ENCODE measurements at regions not wholly inside any gene's neighbourhood (a gene's known extent, or its start where the extent isn't known, plus 50 kb on each side); places are given as distances from the start of the nearest gene placed in this dataset.

GRCh38 chr6:80922916-80923455 is 816.5 kb downstream of the BCKDHB start:
- TF ChIP-seq POLR2AphosphoS5 (IDR thresholded peaks at IDR 0.05; ENCODE audit: low read depth, low read length) (no peak), REST (IDR thresholded peaks at IDR 0.05; ENCODE audit: insufficient read depth in 1 of 2, low read depth in 2 of 2, low read length in 2 of 2) (no peak), FOXP2 (optimal IDR thresholded peaks at IDR 0.05; ENCODE audit: borderline replicate concordance, extremely low read depth, extremely low read length, insufficient read depth) (no peak), SIN3A (IDR thresholded peaks at IDR 0.05; ENCODE audit: borderline replicate concordance, insufficient read depth, low read length) (no peak), TAF1 (IDR thresholded peaks at IDR 0.05; ENCODE audit: borderline replicate concordance, insufficient read depth, low read length) (no peak)

- no peak for TF ChIP-seq TAF1 (IDR thresholded peaks at IDR 0.05; ENCODE audit: borderline replicate concordance, insufficient read depth, low read length)
- TF ChIP-seq SIN3A (IDR thresholded peaks at IDR 0.05; ENCODE audit: borderline replicate concordance, insufficient read depth, low read length) = no peak
- no peak for TF ChIP-seq REST (IDR thresholded peaks at IDR 0.05; ENCODE audit: insufficient read depth in 1 of 2, low read depth in 2 of 2, low read length in 2 of 2)
- TF ChIP-seq FOXP2 (optimal IDR thresholded peaks at IDR 0.05; ENCODE audit: borderline replicate concordance, extremely low read depth, extremely low read length, insufficient read depth) = no peak
Observed at GRCh38 chr6:80921861-80922460, 815.5 kb downstream of the BCKDHB start.

- TF ChIP-seq FOXP2 (optimal IDR thresholded peaks at IDR 0.05; ENCODE audit: borderline replicate concordance, extremely low read depth, extremely low read length, insufficient read depth) (no peak), SIN3A (IDR thresholded peaks at IDR 0.05; ENCODE audit: borderline replicate concordance, insufficient read depth, low read length) (no peak), REST (IDR thresholded peaks at IDR 0.05; ENCODE audit: insufficient read depth in 1 of 2, low read depth in 2 of 2, low read length in 2 of 2) (no peak), TAF1 (IDR thresholded peaks at IDR 0.05; ENCODE audit: borderline replicate concordance, insufficient read depth, low read length) (no peak), POLR2AphosphoS5 (IDR thresholded peaks at IDR 0.05; ENCODE audit: low read depth, low read length) (no peak)
Observed at GRCh38 chr6:80907831-80908230, 801.4 kb downstream of the BCKDHB start.

- no peak for TF ChIP-seq FOXP2 (optimal IDR thresholded peaks at IDR 0.05; ENCODE audit: borderline replicate concordance, extremely low read depth, extremely low read length, insufficient read depth)
- no peak for TF ChIP-seq TAF1 (IDR thresholded peaks at IDR 0.05; ENCODE audit: borderline replicate concordance, insufficient read depth, low read length)
- no peak for TF ChIP-seq REST (IDR thresholded peaks at IDR 0.05; ENCODE audit: insufficient read depth in 1 of 2, low read depth in 2 of 2, low read length in 2 of 2)
- TF ChIP-seq SIN3A (IDR thresholded peaks at IDR 0.05; ENCODE audit: borderline replicate concordance, insufficient read depth, low read length) = no peak
- no peak for TF ChIP-seq POLR2AphosphoS5 (IDR thresholded peaks at IDR 0.05; ENCODE audit: low read depth, low read length)
Observed at GRCh38 chr6:80903711-80904110, 797.2 kb downstream of the BCKDHB start.

All from PFSK-1 (cell line).